Spleen (tissue), 11 donors: ENCODE measurements at regions not wholly inside any gene's neighbourhood (a gene's known extent, or its start where the extent isn't known, plus 50 kb on each side); places are given as distances from the start of the nearest gene placed in this dataset.
"Not testable (repeated sequence)": the region's sequence is repeated elsewhere in the genome, so short reads cannot be mapped to it uniquely, and the experiment has no call there.

Experiments used
- DNase-seq: peaks from one replicate; pipeline ENCODE4 v3.0.0-alpha.2; 2020
- H3K27ac ChIP-seq, 8 donors: fragments of 200-600 bp; sonication (generic) in 7 of 8; 1 replicate in 4 of 8; 2 replicates in 4 of 8; pipeline versions ENCODE4 v1.5.0 to v1.8.0; 2016 to 2021; ENCODE audit warnings: inconsistent platforms in 4 of 8, mild to moderate bottlenecking in 4 of 8, moderate library complexity in 1 of 8
- H3K27me3 ChIP-seq, 7 donors: fragments of 200-600 bp; sonication (generic) in 6 of 7; replicated peaks in 1 of 7; 1 replicate in 4 of 7; 2 replicates in 3 of 7; pipeline versions ENCODE4 v1.5.0 to v1.8.0; 2016 to 2021; ENCODE audit warnings: inconsistent platforms in 3 of 7, mild to moderate bottlenecking in 1 of 7
- H3K36me3 ChIP-seq, 6 donors: fragments of 200-600 bp; sonication (generic) in 5 of 6; 1 replicate in 4 of 6; 2 replicates in 2 of 6; pipeline versions ENCODE4 v1.5.0 to v1.8.0; 2016 to 2021; ENCODE audit warnings: inconsistent platforms in 2 of 6
- H3K4me1 ChIP-seq, 6 donors: fragments of 200-600 bp; sonication (generic) in 5 of 6; 1 replicate in 3 of 6; 2 replicates in 3 of 6; pipeline versions ENCODE4 v1.5.0 to v1.8.0; 2016 to 2021; ENCODE audit warnings: inconsistent platforms in 3 of 6
- H3K4me3 ChIP-seq, 8 donors: fragments of 200-600 bp; sonication (generic) in 7 of 8; 1 replicate in 4 of 8; 2 replicates in 4 of 8; pipeline versions ENCODE4 v1.5.0 to v1.8.0; 2016 to 2021; ENCODE audit warnings: inconsistent platforms in 4 of 8, mild to moderate bottlenecking in 4 of 8, moderate library complexity in 2 of 8
- H3K9me3 ChIP-seq, 8 donors: fragments of 200-600 bp; sonication (generic) in 7 of 8; 1 replicate in 4 of 8; 2 replicates in 4 of 8; pipeline versions ENCODE4 v1.5.0 to v1.8.0; 2016 to 2021; ENCODE audit warnings: inconsistent platforms in 4 of 8
- CTCF ChIP-seq, 11 experiments: fragments of 200-600 bp in 7 of 11; fragments of 450-650 bp in 4 of 11; sonication (generic) in 4 of 11; IDR thresholded peaks in 8 of 11; conservative IDR thresholded peaks in 3 of 11; 1 replicate in 7 of 11; 2 replicates in 4 of 11; pipeline versions ENCODE4 v1.4.0 to v1.8.0; 2016 to 2021; ENCODE audit warnings: antibody characterized with exemption in 11 of 11, inconsistent platforms in 4 of 11, mild to moderate bottlenecking in 1 of 11
- POLR2A ChIP-seq, 3 donors: fragments of 450-650 bp; IDR thresholded peaks; one replicate each; pipeline ENCODE4 v1.5.1; 2017; ENCODE audit warnings: antibody characterized with exemption in 3 of 3, mild to moderate bottlenecking in 1 of 3
- POLR2AphosphoS5 ChIP-seq, 3 donors: sonication (generic); formaldehyde crosslinking; IDR thresholded peaks; one replicate each; pipeline ENCODE4 v1.5.1; 2017; ENCODE audit warnings: antibody characterized with exemption in 3 of 3
- WGBS, 5 donors: extraction: QIAGEN DNeasy Blood & Tissue Kit in 3 of 5; methylation state at CpG; one replicate each; pipeline versions ENCODE4 v1.1.5 to v1.1.7; 2013 to 2018; 5-methylcytosine and 5-hydroxymethylcytosine counted together
- intact Hi-C: fragments of 100-400 bp; cut with DNase I; formaldehyde crosslinking; loops from one replicate; pipeline ENCODE4 v1.15.0; 2023; ENCODE audit warnings: low total_unique reads
- donor health status: healthy with polysubstance abuse.
- donor health status: DM: no; HTN: no; CAD: no; lungs with moderate emphysema.
- donor health status: DM: no; HTN: no; CAD: no.
- donor health status: Bipolar disorder and iron deficiency.
- donor health status: healthy.
- donor health status: DM: no; HTN: no; CAD: no.
- donor health status: DM: yes; HTN: yes; CAD: no.

DNA sequence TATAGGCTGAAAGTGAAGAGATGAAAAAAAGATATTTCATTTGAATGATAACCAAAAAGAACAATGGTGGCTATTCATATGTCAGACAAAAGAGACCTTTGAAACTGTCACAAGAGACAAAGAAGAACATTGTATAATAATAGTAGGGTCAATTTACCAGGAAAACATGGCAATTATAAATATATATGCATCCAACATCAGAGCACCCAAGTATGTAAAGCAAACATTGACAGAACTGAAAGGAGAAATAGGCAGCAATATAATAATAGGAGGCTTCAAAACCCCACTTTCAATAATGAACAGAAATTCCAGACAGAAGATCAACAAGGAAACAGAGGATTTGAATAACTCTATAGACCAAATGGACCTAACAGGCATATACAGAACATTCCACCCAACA, 876.2 kb downstream of the GRID1 start:
- Histone ChIP-seq H3K9me3 (peaks cover 0 to 4% (median 0%) of the 10 kb centered on the region in 8 donors), H3K4me3 (no peak overlapping the region), H3K27ac (no peak overlapping the region), H3K27me3 (no peaks in the 10 kb centered on the region), H3K36me3 (no peaks in the 10 kb centered on the region), H3K4me1 (no peaks in the 10 kb centered on the region)
- intact Hi-C loops = no loop called here
- TF ChIP-seq CTCF (IDR thresholded peaks at IDR 0.05 in 8 of 11, conservative IDR thresholded peaks at IDR 0.05 in 3 of 11) (no peak), POLR2A (IDR thresholded peaks at IDR 0.05) (no peak), POLR2AphosphoS5 (IDR thresholded peaks at IDR 0.05) (no peak)
- no peak for DNase-seq

DNA sequence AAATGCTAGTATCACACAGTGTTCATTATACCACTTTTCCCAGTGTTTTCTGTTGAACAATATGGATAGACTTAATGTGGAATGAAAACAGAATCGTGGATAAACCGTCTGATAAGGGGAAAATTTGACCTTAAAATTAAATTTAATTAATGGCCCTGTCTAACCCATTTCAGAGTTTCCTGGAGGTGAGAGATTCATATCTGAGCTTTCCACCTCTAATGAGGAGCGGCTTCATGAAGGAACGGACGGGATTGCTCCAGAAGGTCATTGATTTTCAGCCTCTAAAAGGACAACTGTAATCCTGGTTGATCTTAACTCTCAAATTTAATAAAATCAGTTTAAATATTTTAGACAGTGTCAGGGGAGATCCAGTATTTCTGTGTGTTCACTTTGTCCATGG, 874.9 kb downstream of the GRID1 start:
- Histone ChIP-seq H3K9me3 (no peaks in the 10 kb centered on the region), H3K27ac (no peak overlapping the region), H3K4me1 (no peaks in the 10 kb centered on the region), H3K27me3 (no peaks in the 10 kb centered on the region), H3K4me3 (no peak overlapping the region), H3K36me3 (no peaks in the 10 kb centered on the region)
- DNase-seq = no peak
- 56 to 84% (median 71%) methylated on average over 5 of the region's 5 CpGs for WGBS, 5 donors
- intact Hi-C loops = no loop called here
- TF ChIP-seq POLR2AphosphoS5 (IDR thresholded peaks at IDR 0.05) (no peak), POLR2A (IDR thresholded peaks at IDR 0.05) (no peak), CTCF (IDR thresholded peaks at IDR 0.05 in 8 of 11, conservative IDR thresholded peaks at IDR 0.05 in 3 of 11) (no peak)

- H3K27ac ChIP-seq = no peak overlapping the region
- H3K9me3 ChIP-seq = no peaks in the 10 kb centered on the region
- WGBS, 5 donors = 25 to 41% (median 32%) methylated on average over 3 of the region's 3 CpGs
- intact Hi-C loops = no loop called here
- no peak overlapping the region for H3K4me3 ChIP-seq
- no peaks in the 10 kb centered on the region for H3K27me3 ChIP-seq
- no peaks in the 10 kb centered on the region for H3K4me1 ChIP-seq
- TF ChIP-seq POLR2AphosphoS5 (IDR thresholded peaks at IDR 0.05) (no peak), POLR2A (IDR thresholded peaks at IDR 0.05) (no peak), CTCF (IDR thresholded peaks at IDR 0.05 in 8 of 11, conservative IDR thresholded peaks at IDR 0.05 in 3 of 11) (no peak)
- no peak for DNase-seq
- no peaks in the 10 kb centered on the region for H3K36me3 ChIP-seq
Observed at GRCh38 chr10:85492684-85493083, 873.9 kb downstream of the GRID1 start.

DNA sequence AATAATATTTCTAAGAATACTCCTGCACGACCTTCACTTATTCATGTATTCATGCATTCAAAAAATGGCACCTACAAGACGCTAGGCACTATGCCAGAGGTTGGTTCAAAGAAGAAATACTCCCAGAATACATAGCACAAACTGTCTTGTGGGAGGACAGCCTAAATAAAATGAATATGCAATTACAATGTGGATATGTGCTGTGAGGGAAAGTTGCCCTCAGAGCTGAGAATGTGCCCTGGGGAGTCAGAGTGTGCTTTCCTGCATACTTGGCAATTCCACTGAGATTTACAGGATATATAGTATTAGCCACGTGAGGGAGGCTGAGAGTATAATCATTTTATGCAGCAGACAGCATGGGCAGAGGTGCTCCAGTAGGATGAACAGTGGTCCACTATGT, 872.9 kb downstream of the GRID1 start:
- H3K27me3 ChIP-seq = no peaks in the 10 kb centered on the region
- H3K4me3 ChIP-seq = no peak overlapping the region
- no peak overlapping the region for H3K27ac ChIP-seq
- H3K4me1 ChIP-seq = no peaks in the 10 kb centered on the region
- no peaks in the 10 kb centered on the region for H3K9me3 ChIP-seq
- intact Hi-C loops = no loop called here
- 40 to 66% (median 49%) methylated on average over 3 of the region's 3 CpGs for WGBS, 5 donors
- no peak for DNase-seq
- TF ChIP-seq CTCF (IDR thresholded peaks at IDR 0.05 in 8 of 11, conservative IDR thresholded peaks at IDR 0.05 in 3 of 11) = no peak
- no peak for TF ChIP-seq POLR2A (IDR thresholded peaks at IDR 0.05)
- TF ChIP-seq POLR2AphosphoS5 (IDR thresholded peaks at IDR 0.05) = no peak
- H3K36me3 ChIP-seq = no peaks in the 10 kb centered on the region

DNA sequence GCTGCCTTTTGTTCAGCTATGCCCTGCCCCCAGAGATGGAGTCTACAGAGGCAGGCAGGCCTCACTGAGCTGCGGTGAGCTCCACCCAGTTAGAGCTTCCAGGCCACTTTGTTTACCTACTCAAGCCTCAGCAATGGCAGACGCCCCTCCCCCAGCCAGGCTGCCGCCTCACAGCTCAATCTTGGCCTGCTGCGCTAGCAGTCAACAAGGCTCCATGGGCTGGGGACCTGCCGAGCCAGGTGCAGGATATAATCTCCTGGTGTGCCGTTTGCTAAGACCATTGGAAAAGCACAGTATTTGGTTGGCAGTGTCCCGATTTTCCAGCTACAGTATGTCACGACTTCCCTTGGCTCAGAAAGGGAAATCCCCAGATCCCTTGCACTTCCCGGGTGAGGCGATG, 862.0 kb downstream of the GRID1 start:
- DNase-seq, H3K4me1 ChIP-seq, intact Hi-C loops, H3K27ac ChIP-seq, H3K4me3 ChIP-seq, H3K36me3 ChIP-seq, H3K27me3 ChIP-seq: not testable (repeated sequence)
- H3K9me3 ChIP-seq = peaks cover 0 to 40% (median 6%) of the 10 kb centered on the region in 8 donors
- WGBS, 5 donors = 88 to 95% (median 92%) methylated on average over 8 to 10 of the region's 10 CpGs
